GM12874 (cell line): ENCODE measurements at regions not wholly inside any gene's neighbourhood (a gene's known extent, or its start where the extent isn't known, plus 50 kb on each side); places are given as distances from the start of the nearest gene placed in this dataset.
A peak's percentile ranks its signal among the peaks of the same experiment; 100 is the strongest.

Experiments used
- TF ChIP-seq, protein P1 (sequence below): IDR thresholded peaks from 2 replicates; pipeline ENCODE4 v1.5.1; 2011; ENCODE audit warnings: low read depth, mild to moderate bottlenecking, control low read depth, low read length, moderate library complexity; ENCODE audit not compliant: insufficient read depth

DNA sequence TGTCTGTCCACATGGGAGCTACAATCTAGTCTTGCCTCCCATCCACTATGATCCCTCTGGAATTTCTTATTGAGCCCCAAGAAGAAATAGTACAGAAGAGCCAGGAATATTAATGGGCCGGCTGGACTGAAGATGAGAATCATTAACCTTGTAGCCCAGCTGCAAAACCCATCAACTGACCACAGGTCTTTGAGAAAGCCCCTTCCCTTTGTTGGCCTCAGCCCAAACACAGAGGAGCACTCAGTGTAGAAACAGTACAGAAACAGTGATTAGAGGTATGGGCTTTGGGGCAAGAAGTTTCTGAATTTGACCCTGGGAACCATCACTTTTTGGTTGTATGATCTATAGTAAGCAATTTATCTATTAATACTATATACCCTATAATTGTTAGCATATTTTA is 76.8 kb upstream of the RAB40AL start:
- TF ChIP-seq, protein P1, sequence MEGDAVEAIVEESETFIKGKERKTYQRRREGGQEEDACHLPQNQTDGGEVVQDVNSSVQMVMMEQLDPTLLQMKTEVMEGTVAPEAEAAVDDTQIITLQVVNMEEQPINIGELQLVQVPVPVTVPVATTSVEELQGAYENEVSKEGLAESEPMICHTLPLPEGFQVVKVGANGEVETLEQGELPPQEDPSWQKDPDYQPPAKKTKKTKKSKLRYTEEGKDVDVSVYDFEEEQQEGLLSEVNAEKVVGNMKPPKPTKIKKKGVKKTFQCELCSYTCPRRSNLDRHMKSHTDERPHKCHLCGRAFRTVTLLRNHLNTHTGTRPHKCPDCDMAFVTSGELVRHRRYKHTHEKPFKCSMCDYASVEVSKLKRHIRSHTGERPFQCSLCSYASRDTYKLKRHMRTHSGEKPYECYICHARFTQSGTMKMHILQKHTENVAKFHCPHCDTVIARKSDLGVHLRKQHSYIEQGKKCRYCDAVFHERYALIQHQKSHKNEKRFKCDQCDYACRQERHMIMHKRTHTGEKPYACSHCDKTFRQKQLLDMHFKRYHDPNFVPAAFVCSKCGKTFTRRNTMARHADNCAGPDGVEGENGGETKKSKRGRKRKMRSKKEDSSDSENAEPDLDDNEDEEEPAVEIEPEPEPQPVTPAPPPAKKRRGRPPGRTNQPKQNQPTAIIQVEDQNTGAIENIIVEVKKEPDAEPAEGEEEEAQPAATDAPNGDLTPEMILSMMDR: no peak

DNA sequence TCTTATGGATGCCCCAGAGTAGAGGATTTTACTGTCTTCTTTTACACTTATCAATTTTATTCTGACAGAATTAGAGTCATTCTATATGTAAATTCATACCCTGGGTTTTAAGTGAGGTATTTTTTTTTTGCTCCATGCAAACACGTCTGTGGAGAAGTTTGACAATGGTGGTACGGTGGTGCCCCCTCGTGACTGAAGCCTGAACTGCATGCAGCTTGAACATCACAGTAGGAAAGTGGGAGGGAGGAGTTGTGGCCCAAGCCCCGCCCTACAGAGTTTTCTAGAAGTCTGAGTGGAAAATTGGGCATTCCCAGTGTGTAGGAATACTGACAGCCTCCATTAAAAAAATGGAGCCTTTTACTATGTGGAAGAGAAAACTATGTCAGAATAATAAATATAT is 73.3 kb upstream of the RAB40AL start:
- TF ChIP-seq, protein P1: peak; percentile 61

DNA sequence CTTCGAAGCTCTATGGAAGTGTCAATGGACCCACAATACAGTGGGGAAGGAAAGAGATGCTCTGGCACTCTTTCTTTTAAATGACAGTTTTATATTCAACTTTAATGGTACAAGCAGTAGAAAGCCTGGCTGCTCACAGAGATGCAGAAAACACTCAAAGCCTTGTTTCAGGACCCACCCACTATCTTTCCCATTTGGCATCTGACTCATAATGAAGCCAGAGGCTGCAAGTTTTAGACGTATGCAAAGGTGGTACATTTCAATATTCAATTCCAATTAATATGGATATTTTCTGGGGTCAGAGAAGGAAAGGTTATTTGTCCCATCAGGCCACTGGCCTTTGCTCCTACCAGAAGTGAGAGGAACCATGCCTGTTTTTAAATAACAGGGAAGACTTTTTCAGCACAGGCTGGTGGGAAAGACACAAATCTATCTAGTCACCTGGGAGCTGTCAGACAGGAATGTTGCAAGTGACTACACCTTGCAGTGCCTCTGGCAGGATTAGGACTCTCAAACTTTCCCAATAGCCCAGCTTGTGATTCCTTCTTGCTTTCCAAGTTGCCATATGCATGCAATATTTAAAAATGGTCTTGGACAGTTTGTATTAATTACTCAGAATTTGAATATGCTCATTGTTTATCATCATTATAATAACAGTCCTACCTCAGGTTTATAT is 70.0 kb upstream of the RAB40AL start:
- TF ChIP-seq, protein P1: no peak

DNA sequence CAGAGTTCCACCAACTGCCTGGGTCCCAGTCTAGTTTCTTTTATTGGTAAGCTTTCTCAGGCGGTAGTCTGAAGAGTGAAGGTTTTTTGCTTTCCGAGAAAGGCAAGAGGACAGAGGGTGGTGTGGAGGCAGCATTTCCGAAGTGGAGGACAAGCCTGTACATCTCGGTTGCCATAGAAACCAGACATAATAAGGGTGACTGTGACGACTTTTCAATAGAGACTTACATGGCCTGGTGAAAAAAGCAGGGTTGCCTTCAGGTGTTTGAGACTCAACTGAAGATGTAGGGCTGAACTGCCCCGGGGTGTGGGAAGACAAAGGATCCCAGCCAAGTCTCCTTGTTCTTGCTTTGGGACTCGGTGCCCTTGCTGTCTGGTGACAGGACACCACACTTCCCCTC is 53.6 kb upstream of the RAB40AL start:
- TF ChIP-seq, protein P1: no peak
